WTC11 (cell line): ENCODE measurements at regions not wholly inside any gene's neighbourhood (a gene's known extent, or its start where the extent isn't known, plus 50 kb on each side); places are given as distances from the start of the nearest gene placed in this dataset.

ENCODE experiments used
- CTCF ChIP-seq: fragments of 200-600 bp; IDR thresholded peaks from 2 replicates; pipeline ENCODE4 v1.8.0; 2022; ENCODE audit warnings: antibody characterized with exemption
- ELF4 ChIP-seq: sonication (generic); formaldehyde crosslinking; IDR thresholded peaks from 2 replicates; pipeline ENCODE4 v1.8.1; 2022; ENCODE audit warnings: low read depth, mild to moderate bottlenecking, moderate library complexity, missing genetic modification reagents
- KAT7 ChIP-seq: sonication (generic); formaldehyde crosslinking; IDR thresholded peaks from 2 replicates; pipeline ENCODE4 v1.8.1; 2023; ENCODE audit warnings: missing genetic modification reagents, mild to moderate bottlenecking, borderline replicate concordance
- NFE2L1 ChIP-seq: sonication (generic); formaldehyde crosslinking; IDR thresholded peaks from 2 replicates; pipeline ENCODE4 v1.8.1; 2023; ENCODE audit warnings: missing genetic modification reagents
- TCF7 ChIP-seq: sonication (generic); formaldehyde crosslinking; IDR thresholded peaks from 2 replicates; pipeline ENCODE4 v1.8.0; 2022; ENCODE audit warnings: mild to moderate bottlenecking, low read depth, missing genetic modification reagents, moderate library complexity
- TEAD4 ChIP-seq: sonication (generic); formaldehyde crosslinking; IDR thresholded peaks from 2 replicates; pipeline ENCODE4 v1.8.0; 2022; ENCODE audit warnings: mild to moderate bottlenecking, missing genetic modification reagents
- TF ChIP-seq, protein P1 (sequence below): sonication (generic); formaldehyde crosslinking; IDR thresholded peaks from 2 replicates; pipeline ENCODE4 v1.8.0; 2023; ENCODE audit warnings: missing genetic modification reagents, mild to moderate bottlenecking, borderline replicate concordance
- TF ChIP-seq, protein P2 (sequence below): sonication (generic); formaldehyde crosslinking; IDR thresholded peaks from 2 replicates; pipeline ENCODE4 v1.8.1; 2023; ENCODE audit warnings: mild to moderate bottlenecking, missing genetic modification reagents, moderate library complexity

GRCh38 chr19:5230730-5231555 lies 109.7 kb downstream of the PTPRS start:
- TF ChIP-seq CTCF (no peak), TEAD4 (CRISPR knock-in tag) (no peak), NFE2L1 (CRISPR knock-in tag) (no peak), TCF7 (CRISPR knock-in tag) (no peak), KAT7 (no peak), ELF4 (no peak)
- TF ChIP-seq, protein P1, sequence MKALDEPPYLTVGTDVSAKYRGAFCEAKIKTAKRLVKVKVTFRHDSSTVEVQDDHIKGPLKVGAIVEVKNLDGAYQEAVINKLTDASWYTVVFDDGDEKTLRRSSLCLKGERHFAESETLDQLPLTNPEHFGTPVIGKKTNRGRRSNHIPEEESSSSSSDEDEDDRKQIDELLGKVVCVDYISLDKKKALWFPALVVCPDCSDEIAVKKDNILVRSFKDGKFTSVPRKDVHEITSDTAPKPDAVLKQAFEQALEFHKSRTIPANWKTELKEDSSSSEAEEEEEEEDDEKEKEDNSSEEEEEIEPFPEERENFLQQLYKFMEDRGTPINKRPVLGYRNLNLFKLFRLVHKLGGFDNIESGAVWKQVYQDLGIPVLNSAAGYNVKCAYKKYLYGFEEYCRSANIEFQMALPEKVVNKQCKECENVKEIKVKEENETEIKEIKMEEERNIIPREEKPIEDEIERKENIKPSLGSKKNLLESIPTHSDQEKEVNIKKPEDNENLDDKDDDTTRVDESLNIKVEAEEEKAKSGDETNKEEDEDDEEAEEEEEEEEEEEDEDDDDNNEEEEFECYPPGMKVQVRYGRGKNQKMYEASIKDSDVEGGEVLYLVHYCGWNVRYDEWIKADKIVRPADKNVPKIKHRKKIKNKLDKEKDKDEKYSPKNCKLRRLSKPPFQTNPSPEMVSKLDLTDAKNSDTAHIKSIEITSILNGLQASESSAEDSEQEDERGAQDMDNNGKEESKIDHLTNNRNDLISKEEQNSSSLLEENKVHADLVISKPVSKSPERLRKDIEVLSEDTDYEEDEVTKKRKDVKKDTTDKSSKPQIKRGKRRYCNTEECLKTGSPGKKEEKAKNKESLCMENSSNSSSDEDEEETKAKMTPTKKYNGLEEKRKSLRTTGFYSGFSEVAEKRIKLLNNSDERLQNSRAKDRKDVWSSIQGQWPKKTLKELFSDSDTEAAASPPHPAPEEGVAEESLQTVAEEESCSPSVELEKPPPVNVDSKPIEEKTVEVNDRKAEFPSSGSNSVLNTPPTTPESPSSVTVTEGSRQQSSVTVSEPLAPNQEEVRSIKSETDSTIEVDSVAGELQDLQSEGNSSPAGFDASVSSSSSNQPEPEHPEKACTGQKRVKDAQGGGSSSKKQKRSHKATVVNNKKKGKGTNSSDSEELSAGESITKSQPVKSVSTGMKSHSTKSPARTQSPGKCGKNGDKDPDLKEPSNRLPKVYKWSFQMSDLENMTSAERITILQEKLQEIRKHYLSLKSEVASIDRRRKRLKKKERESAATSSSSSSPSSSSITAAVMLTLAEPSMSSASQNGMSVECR (CRISPR knock-in tag) = no peak
- TF ChIP-seq, protein P2, sequence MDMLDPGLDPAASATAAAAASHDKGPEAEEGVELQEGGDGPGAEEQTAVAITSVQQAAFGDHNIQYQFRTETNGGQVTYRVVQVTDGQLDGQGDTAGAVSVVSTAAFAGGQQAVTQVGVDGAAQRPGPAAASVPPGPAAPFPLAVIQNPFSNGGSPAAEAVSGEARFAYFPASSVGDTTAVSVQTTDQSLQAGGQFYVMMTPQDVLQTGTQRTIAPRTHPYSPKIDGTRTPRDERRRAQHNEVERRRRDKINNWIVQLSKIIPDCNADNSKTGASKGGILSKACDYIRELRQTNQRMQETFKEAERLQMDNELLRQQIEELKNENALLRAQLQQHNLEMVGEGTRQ (CRISPR knock-in tag) = no peak
